GM12878 (cell line): ENCODE measurements at regions not wholly inside any gene's neighbourhood (a gene's known extent, or its start where the extent isn't known, plus 50 kb on each side); places are given as distances from the start of the nearest gene placed in this dataset.

Source experiments
- ATAC-seq: fragments of 200-7000 bp; cut with Tn5 transposase; 3 replicates; pipeline ENCODE4 v1.9.1; 2020; ENCODE audit warnings: mild to moderate bottlenecking, moderate library complexity
- BruUV-seq: library from RNA; stranded (reverse); fragments of 400-500 nt; replicated peaks from 2 replicates; lab custom pipeline; 2021; lab: Mats Ljungman, UMichigan
- CTCF ChIA-PET: fragments of 300-600 bp; sonication (Branson Sonifier 250); formaldehyde crosslinking; extraction: SDS; loops from one replicate; lab custom pipeline; 2021; ENCODE audit warnings: inconsistent platforms; lab: Yijun Ruan, JAX
- POLR2A ChIA-PET: fragments of 350-600 bp; formaldehyde crosslinking; extraction: SDS; loops from one replicate; lab custom pipeline; 2021; ENCODE audit warnings: inconsistent platforms; lab: Charles Lee
- RAD21 ChIA-PET: fragments of 300-600 bp; sonication (Branson Sonifier 250); formaldehyde crosslinking; loops from one replicate; lab custom pipeline; 2023; ENCODE audit warnings: antibody characterized with exemption; ENCODE audit not compliant: unreplicated experiment; lab: Charles Lee
- SMC1A ChIA-PET: fragments of 300-600 bp; sonication (Branson Sonifier 250); formaldehyde crosslinking; loops from one replicate; lab custom pipeline; 2023; ENCODE audit not compliant: unreplicated experiment, uncharacterized antibody; lab: Charles Lee
- DNase-seq: peaks from one replicate; pipeline ENCODE4 v3.0.0-alpha.2; 2011; ENCODE audit warnings: low read depth, low spot score
- FAIRE-seq: peaks from 3 replicates; lab custom pipeline; 2011; peaks lifted over from hg19 to GRCh38; lab: Jason Lieb, UNC
- H2AFZ ChIP-seq: 2 replicates; pipeline ENCODE4 v1.6.0; 2011; ENCODE audit warnings: low read depth, low read length, control low read depth; ENCODE audit not compliant: control insufficient read depth
- H3K27ac ChIP-seq: 2 replicates; pipeline ENCODE4 v1.5.1; 2011; ENCODE audit warnings: control low read depth; ENCODE audit not compliant: control insufficient read depth, insufficient read depth
- H3K27me3 ChIP-seq, 2 experiments: replicated peaks in 1 of 2; 2 replicates each; pipeline versions ENCODE4 v1.6.0 to v1.6.1; 2011; ENCODE audit warnings: low read length in 1 of 2; ENCODE audit not compliant: control insufficient read depth in 2 of 2, insufficient read depth in 2 of 2
- H3K36me3 ChIP-seq, 2 experiments: 2 replicates each; pipeline ENCODE4 v1.5.1; 2011; ENCODE audit warnings: low read length in 1 of 2; ENCODE audit not compliant: control insufficient read depth in 2 of 2, insufficient read depth in 2 of 2
- H3K4me1 ChIP-seq: 2 replicates; pipeline ENCODE4 v1.6.1; 2011; ENCODE audit warnings: mild to moderate bottlenecking, low read length, moderate library complexity, mixed read lengths; ENCODE audit not compliant: control insufficient read depth, insufficient read depth
- H3K4me2 ChIP-seq: 2 replicates; pipeline ENCODE4 v1.6.0; 2011; ENCODE audit warnings: control low read depth; ENCODE audit not compliant: control insufficient read depth, insufficient read depth
- H3K4me3 ChIP-seq: fragments of 200-600 bp; sonication (generic); 2 replicates; pipeline ENCODE4 v1.5.1; 2016
- H3K79me2 ChIP-seq: 2 replicates; pipeline ENCODE4 v1.6.0; 2011; ENCODE audit warnings: low read length; ENCODE audit not compliant: control insufficient read depth, insufficient read depth
- H3K9ac ChIP-seq: 2 replicates; pipeline ENCODE4 v1.8.0; 2011; ENCODE audit warnings: low read length, control low read depth, mixed read lengths; ENCODE audit not compliant: control insufficient read depth, insufficient read depth
- H3K9me3 ChIP-seq: replicated peaks from 3 replicates; pipeline ENCODE4 v1.5.1; 2011; ENCODE audit warnings: mild to moderate bottlenecking, low read length; ENCODE audit not compliant: control insufficient read depth, insufficient read depth
- H4K20me1 ChIP-seq: 2 replicates; pipeline ENCODE4 v1.6.0; 2011; ENCODE audit not compliant: control insufficient read depth, insufficient read depth
- ATF3 ChIP-seq: IDR thresholded peaks from 2 replicates; pipeline ENCODE4 v1.6.1; 2011; ENCODE audit warnings: low read depth, mild to moderate bottlenecking, low read length, moderate library complexity, borderline replicate concordance; ENCODE audit errors: extremely low read depth
- CEBPZ ChIP-seq: fragments of 150-350 bp; IDR thresholded peaks from 2 replicates; pipeline ENCODE4 v1.6.1; 2016; ENCODE audit warnings: low read depth, low read length
- CHD2 ChIP-seq: IDR thresholded peaks from 2 replicates; pipeline ENCODE4 v1.6.1; 2011; ENCODE audit warnings: low read depth, low read length, improper control_type of control experiment, borderline replicate concordance
- CTCF ChIP-seq, 3 experiments: IDR thresholded peaks in 2 of 3; conservative IDR thresholded peaks in 1 of 3; 2 replicates each; pipeline ENCODE4 v1.5.1; 2011; ENCODE audit warnings: low read depth in 3 of 3, low read length in 3 of 3, mild to moderate bottlenecking in 3 of 3, control low read depth in 2 of 3, moderate library complexity in 2 of 3, inconsistent platforms in 1 of 3, mixed read lengths in 1 of 3; ENCODE audit not compliant: control insufficient read depth in 2 of 3, insufficient read depth in 1 of 3; ENCODE audit errors: extremely low read depth in 1 of 3
- EGR1 ChIP-seq, 2 experiments: IDR thresholded peaks; 1 replicate in 1 of 2; 2 replicates in 1 of 2; pipeline ENCODE4 v1.6.1; 2011 to 2012; ENCODE audit warnings: low read depth in 2 of 2, low read length in 2 of 2, borderline replicate concordance in 1 of 2, mild to moderate bottlenecking in 1 of 2, moderate library complexity in 1 of 2
- FOXM1 ChIP-seq: IDR thresholded peaks from 2 replicates; pipeline ENCODE4 v1.6.1; 2012; ENCODE audit warnings: low read depth, mild to moderate bottlenecking, inconsistent platforms, low read length, moderate library complexity
- IRF3 ChIP-seq: fragments of 450-650 bp; IDR thresholded peaks from 2 replicates; pipeline ENCODE4 v1.6.1; 2014; ENCODE audit warnings: mild to moderate bottlenecking
- MEF2A ChIP-seq: IDR thresholded peaks from 2 replicates; pipeline ENCODE4 v1.6.1; 2011; ENCODE audit warnings: low read depth, mild to moderate bottlenecking, low read length, moderate library complexity; ENCODE audit not compliant: insufficient read depth
- MYC ChIP-seq: IDR thresholded peaks from 2 replicates; pipeline ENCODE4 v1.6.1; 2011; ENCODE audit warnings: mild to moderate bottlenecking, low read length, moderate library complexity, inconsistent platforms; ENCODE audit not compliant: insufficient read depth, insufficient replicate concordance, insufficient read length, severe bottlenecking
- RELB ChIP-seq: fragments of 450-650 bp; IDR thresholded peaks from 2 replicates; pipeline ENCODE4 v1.6.1; 2017; ENCODE audit warnings: low read depth, mild to moderate bottlenecking, moderate library complexity
- ZNF384 ChIP-seq: IDR thresholded peaks from 2 replicates; pipeline ENCODE4 v1.6.1; 2012; ENCODE audit warnings: low read depth, mild to moderate bottlenecking, low read length, improper control_type of control experiment, borderline replicate concordance
- WGBS: methylation state at CpG from one replicate; pipeline ENCODE4 v1.1.6; 2016; ENCODE audit warnings: low lambda C conversion rate; ENCODE audit not compliant: insufficient replicate concordance, insufficient coverage; ENCODE audit errors: missing lambda C conversion rate; 5-methylcytosine and 5-hydroxymethylcytosine counted together
- in situ Hi-C: fragments of 300-500 bp; cut with MboI; formaldehyde crosslinking; loops from 9 replicates; pipeline ENCODE4 v1.14.3; 2018; ENCODE audit warnings: mixed read lengths
- intact Hi-C: fragments of 100-400 bp; cut with micrococcal nuclease; formaldehyde crosslinking; loops from one replicate; pipeline ENCODE4 v1.14.2; 2022; ENCODE audit not compliant: unreplicated experiment

- TF ChIP-seq CEBPZ (no peak), EGR1 (IDR thresholded peaks at IDR 0.05; ENCODE audit: borderline replicate concordance in 1 of 2, low read depth in 2 of 2, low read length in 2 of 2) (no peak)
Observed at GRCh38 chr5:173667702-173668101, 51.3 kb upstream of the BOD1 start (continued).

- ChIA-PET SMC1A (no interaction called here), CTCF (no interaction called here), RAD21 (no interaction called here), POLR2A (interaction anchor here (0.7 kb wide), 1 partner anchor 23 kb away, joined by 3 read pairs; no protein-coding TSS in a partner anchor)
- ATAC-seq (no peak), FAIRE-seq (no peak), DNase-seq (no peak)
- no peak overlapping the region for H3K9ac ChIP-seq
- in situ Hi-C loops (no loop called here), intact Hi-C loops (no loop called here)
- no peak overlapping the region for H3K27ac ChIP-seq
- no peaks in the 10 kb centered on the region for H3K79me2 ChIP-seq
- no peak overlapping the region for H2AFZ ChIP-seq
- H3K9me3 ChIP-seq: no peaks in the 10 kb centered on the region
- H3K4me3 ChIP-seq: no peak overlapping the region
- no peaks in the 10 kb centered on the region for H3K36me3 ChIP-seq
- BruUV-seq: no TSS peak
- WGBS: 70% methylated on average over 2 of the region's 2 CpGs
- H3K27me3 ChIP-seq: no peaks in the 10 kb centered on the region
- H3K4me1 ChIP-seq: no peaks in the 10 kb centered on the region
- H3K4me2 ChIP-seq: no peak overlapping the region
- no peaks in the 10 kb centered on the region for H4K20me1 ChIP-seq
- TF ChIP-seq IRF3: no peak
- TF ChIP-seq MEF2A: no peak
- TF ChIP-seq CHD2: no peak
- no peak for TF ChIP-seq MYC
- TF ChIP-seq ZNF384: no peak
- TF ChIP-seq ATF3: no peak
- TF ChIP-seq FOXM1: no peak
- TF ChIP-seq CTCF (IDR thresholded peaks at IDR 0.05 in 2 of 3, conservative IDR thresholded peaks at IDR 0.05 in 1 of 3; ENCODE audit: control insufficient read depth in 2 of 3, extremely low read depth in 1 of 3, insufficient read depth in 1 of 3, low read depth in 3 of 3, low read length in 3 of 3): no peak
- no peak for TF ChIP-seq RELB
Observed at GRCh38 chr5:173668245-173668800, 51.9 kb upstream of the BOD1 start.
